HG02763 (cell line): ENCODE measurements at regions not wholly inside any gene's neighbourhood (a gene's known extent, or its start where the extent isn't known, plus 50 kb on each side); places are given as distances from the start of the nearest gene placed in this dataset.

Experiments used
- ATAC-seq: cut with Tn5 transposase; IDR thresholded peaks from one replicate; pipeline ENCODE4 v1.9.1; 2021; ENCODE audit warnings: mild to moderate bottlenecking, moderate library complexity; ENCODE audit not compliant: unreplicated experiment

DNA sequence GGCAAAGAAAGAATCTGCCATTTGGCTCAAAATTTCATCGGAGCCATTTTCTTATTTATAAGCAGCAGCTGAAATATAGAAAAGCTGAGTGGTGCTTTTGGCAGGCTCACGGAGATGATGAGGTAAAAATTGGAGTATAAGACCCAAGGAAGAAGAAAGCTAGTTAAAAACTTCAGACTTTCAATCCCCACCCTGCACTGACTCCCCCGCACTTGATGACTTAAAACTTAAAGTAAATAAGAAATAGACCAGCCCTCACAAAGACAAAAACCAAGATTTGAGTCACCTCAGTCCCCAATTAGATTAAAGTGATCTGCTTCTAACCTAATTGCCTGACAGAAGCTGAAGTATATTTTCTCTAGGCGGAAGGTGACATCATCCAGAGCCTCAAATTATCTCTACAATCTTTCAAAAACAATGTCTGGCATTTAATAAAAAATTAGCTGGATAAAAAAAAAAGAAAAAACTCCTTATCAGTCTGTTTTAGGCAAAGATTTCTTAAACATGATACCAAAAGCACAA lies 124.0 kb upstream of the PJA2 start:
- no peak for ATAC-seq

DNA sequence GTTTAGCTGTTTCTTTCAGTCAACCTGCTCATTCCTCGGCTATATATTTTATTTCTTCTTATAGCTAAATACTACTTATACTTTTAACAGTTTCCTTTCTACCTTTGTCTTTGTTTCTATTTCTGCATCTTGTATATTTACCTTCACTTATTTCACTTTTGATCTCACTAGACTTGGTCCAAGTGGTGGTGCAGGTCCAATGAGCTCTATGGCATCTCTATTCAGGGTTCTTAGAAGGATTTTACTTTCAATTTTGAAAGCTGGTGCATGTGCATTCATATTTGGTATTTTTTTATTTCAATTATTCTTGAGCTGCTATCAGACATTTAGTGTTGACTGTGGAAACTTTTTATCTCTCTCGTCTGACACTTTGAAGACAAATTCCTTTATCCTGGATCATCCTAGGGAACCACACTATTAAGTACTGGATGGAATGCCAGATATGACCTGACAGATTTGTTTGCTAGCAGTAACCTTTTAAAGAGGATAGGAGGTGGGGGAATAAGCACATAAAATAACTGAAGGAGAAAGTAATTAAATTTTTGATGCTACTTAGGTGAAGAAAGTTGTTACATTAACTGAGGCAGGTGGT lies 123.1 kb upstream of the PJA2 start:
- no peak for ATAC-seq

DNA sequence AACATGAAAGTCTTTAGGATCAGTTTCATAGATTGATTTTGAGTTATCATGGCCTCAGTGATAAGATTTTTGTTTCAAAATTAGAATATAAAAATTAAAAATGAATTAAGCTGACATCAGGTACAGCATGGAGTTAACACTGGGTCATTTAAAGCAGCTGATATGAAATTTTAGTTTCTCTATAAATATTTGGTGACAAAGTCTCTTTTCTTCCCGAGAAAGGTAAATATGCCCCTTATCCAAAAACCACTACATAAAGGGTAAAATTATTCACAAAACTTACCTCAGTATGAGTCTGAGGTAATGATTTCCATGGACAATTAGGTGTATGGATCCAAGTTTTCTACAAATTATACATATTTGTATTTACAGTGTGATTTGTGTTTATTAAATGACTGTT lies 121.5 kb upstream of the PJA2 start:
- no peak for ATAC-seq

DNA sequence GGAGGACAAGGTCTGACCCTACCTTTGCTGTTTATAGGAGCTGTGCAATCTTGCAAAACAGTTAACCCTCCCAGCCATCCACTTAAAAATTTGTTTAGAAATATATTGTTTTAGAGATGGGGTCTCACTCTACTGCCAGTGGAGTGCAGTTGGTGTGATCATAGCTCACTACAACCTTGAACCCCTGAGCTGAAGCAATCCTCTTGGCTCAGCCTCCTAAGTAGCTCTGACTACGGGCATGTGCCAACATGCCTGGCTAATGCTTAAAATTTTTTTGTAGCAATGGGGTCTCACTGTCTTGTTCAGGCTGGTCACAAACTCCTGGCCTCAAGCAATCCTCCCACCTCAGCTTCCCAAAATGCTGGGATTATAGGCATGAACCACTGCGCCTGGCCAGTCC lies 120.2 kb upstream of the PJA2 start:
- ATAC-seq, result no peak

DNA sequence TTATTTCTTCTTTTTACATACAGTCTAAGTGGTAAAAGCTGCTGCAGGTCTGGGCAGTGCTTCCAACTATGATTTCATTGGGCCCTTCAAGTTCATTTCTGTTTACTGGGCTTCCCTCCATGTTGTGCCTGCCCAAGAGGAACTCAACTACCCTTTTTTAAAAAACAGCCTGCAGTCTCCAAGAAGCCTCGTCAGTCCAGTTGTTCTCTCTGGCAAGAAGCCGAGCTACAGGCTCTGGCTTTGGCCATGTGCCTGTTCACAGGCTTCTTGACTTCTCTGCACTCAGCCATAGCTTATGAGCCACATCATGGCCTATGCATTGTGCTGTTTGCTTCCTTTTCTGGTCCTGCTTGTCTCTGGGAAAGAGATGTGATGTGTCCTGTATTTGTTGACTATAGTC lies 119.7 kb upstream of the PJA2 start:
- ATAC-seq, result no peak

DNA sequence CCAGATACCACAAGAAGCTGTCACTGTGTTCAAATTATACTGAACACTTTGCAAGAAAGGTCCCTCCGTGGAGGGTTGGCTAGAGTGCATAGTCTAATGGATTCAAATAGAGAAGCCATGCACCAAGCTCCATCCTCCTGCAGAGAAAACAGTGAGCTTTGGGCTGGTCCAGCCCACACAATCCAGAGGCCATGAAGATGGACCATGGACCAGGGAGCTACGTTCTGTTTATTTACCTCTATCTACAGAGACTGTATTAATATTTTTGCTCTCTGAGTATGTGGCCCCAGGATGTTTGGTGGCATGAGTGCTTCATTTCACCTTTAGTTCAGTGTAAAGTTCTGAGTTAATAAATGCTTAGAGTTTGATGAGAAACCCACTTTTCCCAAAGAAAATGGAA lies 114.8 kb upstream of the PJA2 start:
- ATAC-seq, result no peak

DNA sequence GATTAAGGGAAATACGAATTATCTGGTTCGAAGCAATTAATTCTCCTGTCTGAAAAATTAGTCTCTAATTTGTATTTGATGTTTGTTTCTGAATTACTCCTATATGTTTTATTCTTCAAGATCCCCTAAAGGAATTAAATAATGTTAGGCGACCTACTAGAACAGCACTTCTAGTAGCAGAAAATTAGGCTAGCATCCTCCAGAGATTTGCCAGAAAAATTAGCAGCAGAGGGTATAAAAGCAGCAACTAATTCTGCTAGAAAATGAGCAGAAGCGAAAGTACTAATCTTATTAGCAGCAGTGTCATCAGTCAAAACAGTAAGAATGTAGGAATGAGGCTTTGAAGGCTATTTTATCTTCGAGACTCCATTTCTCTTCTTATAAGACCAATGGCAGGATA lies 114.3 kb upstream of the PJA2 start:
- ATAC-seq, result no peak

DNA sequence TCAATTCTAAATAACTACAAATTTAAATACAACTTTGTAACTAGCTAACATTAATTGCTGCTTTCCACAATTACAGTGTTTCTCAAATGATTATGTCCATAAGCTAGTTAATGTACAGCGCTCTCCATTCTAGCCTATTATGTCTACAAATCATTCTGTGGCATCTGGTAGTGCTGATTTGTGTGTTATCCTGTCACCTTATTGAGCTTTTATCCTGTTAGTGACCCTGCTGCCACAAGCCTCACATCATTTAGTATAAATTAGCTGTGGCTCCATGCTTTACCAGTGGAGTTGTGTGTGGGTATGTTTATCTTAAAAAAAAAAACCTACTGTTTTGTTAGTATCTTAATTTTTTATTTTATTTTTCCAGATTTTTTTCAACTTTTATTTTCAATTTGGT lies 112.6 kb upstream of the PJA2 start:
- no peak for ATAC-seq

DNA sequence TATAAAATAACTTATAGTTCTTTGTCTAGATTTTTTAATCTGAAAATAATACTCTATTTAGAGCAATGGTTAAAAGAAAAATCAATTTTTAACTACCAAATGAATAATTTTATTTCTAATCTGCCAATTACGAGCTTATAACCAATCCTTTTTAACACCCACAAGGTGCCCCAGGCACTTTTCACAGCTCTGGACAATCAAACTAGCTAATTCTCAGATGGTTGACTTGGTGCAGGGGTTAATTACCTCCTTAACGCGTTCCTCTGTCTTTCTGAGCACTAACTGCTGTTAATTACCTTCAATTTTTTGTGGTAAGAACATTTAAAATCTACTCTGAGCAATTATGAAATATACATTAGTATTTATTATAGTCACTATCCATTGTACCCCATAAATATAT lies 109.6 kb upstream of the PJA2 start:
- no peak for ATAC-seq

DNA sequence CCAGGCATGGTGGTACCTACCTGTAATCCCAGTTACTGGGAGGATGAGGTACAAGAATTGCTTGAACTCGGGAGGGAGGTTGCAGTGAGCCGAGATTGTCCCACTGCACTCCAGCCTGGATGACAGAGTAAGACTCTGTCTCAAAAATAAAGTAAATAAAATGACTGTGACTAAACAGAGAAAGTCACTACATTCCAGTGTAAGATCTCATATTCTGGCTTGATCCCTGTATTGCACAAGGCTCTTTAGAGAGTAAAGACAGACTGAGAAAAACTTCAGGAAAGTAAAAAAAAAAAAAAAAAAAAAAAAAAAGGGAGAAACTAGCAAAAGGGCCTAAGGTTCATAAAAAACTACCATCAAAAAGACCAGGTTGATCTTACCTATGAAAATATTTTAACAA lies 106.6 kb upstream of the PJA2 start:
- no peak for ATAC-seq

DNA sequence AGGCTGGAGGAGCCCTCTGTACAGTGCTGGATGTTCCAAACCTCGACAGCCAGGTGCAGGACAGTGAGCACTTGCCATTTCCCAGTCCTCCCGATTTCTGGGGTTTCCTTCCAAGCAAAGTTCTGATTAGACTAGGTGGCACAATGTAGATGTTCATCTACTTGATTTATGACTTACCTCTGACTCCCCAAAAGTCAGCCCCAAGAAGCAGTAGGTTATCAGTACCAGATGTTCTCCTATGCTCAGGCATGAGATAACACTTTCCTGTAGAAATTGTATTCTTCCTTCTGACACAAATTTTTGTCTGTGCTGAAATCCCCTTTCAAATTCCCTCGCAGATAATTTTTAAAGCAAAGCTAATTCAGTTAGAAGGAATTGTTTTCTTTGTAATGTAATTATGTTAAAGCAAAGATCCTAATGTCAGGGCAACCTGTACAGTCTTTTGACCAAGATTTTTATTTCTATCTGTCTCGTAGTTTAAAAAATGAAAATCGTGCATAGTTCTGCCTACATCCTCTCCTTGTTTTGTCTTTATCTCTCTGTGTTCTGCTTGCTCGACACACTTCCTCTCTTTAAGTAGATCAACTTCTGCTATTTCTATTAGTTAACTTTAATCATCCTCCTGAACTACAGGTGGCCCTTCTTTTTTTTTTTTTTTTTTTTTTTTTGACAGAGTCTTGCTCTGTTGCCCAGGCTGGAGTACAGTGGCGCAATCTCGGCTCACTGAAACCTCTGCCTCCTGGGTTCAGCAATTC lies 102.4 kb upstream of the PJA2 start:
- no peak for ATAC-seq

DNA sequence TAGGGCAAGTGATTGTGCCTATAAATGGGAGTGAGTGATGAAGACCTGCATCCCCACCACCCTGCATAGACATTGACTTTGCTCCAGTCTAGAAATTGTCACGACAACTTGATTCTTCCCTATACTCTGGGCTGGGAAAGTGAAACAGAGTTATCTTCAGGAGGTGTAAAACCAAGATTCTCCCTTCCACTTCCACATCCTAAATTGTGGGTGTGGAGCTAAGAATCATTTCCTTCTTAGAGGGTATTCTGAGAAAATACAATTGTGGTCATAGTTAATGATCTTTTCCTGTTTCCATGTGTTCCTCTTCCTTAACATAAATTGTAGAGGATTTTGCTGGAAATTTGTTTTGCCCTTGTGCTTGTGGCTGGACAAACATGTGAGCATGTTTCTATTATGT lies 96.8 kb upstream of the PJA2 start:
- no peak for ATAC-seq

DNA sequence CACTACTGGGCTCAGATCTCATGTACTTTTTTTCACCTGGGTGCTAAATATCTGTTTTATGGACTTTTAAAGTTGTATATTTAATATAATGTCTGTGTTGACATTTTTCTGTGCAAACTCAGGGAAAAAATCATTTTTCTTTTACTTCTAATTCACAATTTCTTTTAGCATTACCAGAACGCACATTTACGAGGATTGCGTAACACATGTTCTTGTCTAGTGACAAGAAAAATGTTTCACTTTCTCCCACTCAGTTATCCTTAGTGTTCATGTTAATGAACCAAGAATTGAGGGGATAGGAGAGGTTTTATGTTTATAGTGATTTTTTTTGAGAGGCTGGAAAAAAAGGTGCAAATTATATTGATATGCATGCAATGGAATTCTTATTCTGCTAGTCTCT lies 86.3 kb upstream of the PJA2 start:
- ATAC-seq, result no peak

DNA sequence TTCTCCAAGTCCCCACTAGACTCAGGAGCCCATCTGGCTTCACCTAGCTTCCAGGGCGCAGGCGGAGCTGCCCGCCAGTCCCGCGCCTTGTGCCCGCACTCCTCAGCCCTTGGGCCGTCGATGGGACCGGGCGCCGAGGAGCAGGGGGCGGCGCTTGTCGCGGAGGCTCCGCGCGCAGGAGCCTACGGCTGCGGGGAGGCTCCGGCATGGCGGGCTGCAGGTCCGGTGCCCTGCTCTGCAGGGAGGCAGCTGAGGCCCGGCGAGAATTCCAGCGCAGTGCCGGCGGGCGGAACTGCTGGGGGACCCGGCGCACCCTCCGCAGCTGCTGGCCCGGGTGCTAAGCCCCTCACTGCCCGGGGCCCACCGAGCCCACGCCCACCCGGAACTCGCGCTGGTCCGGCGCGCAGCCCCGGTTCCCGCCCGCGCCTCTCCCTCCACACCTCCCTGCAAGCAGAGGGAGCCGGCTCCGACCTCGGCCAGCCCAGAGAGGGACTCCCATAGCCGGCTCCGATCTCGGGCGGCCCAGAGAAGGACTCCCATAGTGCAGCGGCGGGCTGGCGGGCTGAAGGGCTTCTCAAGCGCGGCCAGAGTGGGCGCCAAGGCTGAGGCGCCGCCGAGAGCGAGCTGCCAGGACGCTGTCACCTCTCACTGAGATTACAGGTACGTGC lies 78.1 kb upstream of the PJA2 start:
- ATAC-seq, result no peak

DNA sequence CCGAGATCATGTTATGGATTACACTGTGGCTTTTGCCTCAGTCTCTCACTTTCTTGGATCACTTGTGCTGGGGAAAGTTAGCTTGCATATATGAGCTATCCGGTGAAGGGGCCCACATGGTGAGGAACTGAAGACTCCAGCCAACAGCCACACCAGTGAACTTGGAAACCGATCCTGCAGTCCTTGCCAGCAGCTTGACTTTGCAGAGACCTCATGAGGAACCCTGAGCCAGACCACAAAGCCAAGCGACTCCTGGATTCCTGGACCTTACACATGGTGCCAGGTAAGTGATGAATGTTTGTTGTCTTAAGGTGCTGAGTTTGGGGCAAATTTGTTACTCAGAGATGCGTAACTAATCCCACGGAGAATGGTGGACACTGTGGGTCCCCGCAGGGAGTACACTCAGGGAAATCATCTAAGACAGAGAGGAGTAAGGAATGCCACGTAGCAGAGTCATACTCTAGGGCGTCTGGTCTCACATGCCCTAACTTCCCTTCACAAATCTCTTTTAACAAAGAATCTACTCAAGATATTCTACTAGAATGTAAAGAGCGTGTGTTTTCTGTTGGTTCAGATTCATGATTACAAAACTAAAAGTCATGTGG lies 76.5 kb upstream of the PJA2 start:
- ATAC-seq, result no peak

DNA sequence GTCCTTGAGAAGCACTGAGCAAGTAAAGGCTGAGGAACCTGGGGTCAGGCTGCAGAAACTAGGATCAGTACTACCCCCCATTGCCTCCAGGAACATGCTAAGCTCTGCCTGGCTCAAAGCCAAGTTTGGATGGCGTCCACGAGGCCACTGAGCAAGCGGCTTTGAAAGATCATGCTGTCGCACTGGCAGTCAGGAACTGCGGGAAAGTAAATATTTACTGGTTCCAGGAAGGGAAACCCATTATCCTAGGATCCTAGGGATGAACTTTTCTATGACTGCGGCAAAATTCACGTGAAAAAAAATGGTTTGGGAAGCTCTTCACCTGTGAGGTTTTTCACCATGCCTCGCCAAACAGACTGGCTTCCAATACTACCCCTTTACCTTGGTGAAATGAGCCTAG lies 75.3 kb upstream of the PJA2 start:
- no peak for ATAC-seq

DNA sequence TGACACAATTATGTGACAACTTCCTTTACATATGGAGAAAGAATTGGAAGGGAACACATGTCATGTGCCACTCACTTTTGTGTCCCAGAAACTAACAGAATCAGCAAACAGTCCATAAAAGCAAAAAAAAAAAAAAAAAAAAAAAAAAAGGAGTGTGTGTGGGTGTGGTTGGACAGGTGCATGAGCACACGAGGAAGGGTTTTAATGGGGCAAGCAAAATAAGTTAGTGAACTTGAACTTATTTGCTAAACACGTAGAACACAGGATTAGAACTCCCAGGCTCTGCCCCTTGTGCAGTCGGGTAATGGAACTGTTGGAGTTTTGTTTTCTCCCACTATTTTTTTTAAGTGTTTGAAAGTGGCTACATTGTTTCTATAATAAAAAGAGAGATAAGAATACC lies 74.8 kb upstream of the PJA2 start:
- no peak for ATAC-seq

DNA sequence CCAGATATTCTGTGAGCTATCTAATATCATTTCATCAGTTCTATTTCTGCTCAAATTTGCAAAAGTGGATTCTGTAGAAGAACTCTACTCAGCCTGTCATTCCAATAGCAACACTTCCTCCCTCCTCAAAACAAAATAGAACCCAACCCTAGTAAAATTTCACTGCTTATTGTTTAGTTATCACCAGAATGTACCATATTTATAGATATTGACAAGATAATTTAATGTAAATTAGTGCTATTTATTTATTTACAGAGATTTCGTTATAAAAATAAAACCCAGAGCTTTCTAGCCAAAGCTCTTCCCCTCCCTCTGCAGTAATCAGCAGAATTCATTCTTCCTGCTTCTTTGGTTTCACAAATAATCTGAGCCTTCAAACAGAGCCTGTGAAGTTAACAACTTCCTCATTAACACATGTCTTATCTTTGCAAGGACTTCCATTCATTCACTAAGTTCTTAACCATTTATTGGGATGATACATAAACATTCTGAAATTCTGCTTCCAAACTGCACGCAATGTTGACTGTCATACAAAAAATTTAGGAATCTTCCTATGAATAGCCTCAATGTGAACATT lies 73.7 kb upstream of the PJA2 start:
- ATAC-seq, result no peak

DNA sequence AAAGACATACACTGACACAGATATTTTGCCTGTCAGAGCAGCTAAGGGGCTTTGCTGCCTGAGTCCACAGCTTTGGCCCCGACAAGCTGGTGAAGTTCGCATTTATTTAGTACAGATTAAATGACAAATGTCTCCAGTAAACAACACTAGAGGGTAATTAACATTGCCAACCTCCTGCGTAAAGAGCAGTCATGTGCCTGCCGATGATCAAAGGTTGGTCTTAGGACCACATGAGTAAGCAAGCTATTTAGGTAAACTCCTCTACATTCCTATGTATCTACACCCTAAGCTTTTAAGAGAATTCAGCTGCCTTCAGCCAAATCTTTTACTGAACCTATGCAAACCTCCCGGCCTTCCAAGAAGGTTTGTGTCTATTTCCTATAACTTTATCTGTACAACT lies 73.0 kb upstream of the PJA2 start:
- ATAC-seq, result no peak

DNA sequence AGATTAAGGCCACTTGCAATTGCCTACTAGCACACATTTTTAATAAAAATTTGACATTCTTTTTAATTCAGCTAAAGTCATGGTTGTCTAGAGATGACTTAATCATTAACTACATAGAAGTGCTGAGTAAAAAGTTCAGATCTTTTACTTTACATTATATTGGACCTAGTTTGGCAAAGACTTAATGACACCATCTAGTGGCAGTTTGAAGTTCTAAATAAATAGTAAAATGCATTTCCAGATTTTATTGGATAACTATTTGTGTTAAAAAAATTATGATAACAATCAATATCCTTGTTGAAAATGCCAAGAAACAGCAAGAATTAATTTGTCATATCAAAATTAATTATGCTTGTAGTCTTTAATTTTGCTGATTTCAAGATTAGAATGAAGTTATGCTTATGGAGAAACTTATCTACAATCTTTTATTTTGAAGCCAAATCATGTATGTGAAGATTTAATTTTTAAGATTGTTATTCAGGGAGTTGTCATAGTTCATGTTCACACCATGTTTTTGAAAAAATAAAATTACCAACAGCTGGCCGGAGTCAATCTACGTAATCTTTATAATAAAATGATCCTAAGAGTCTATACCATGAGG lies 69.6 kb upstream of the PJA2 start:
- ATAC-seq, result no peak

DNA sequence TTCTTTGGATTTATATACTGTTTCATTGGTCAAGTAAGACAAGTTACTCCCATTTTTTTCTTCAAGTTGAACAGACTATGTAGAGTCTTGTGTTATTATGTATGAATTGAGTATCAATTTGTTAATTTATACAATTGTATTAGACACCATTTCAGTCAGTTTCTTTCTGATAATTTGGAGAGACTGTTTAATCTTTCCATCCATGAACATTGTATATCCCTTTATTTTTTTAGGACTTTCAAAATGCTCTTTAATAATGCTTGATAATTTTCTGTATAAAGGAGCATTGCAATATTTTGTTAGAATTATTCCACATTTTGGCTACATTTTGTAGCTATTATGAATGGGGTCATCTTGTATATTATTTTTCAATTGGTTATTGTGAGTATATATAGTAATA lies 69.1 kb upstream of the PJA2 start:
- no peak for ATAC-seq
